HCT116 (cell line): ENCODE measurements at regions not wholly inside any gene's neighbourhood (a gene's known extent, or its start where the extent isn't known, plus 50 kb on each side); places are given as distances from the start of the nearest gene placed in this dataset.

Experiments used
- CTCF ChIP-seq, 3 experiments: fragments of 200-600 bp in 1 of 3; sonication (generic) in 1 of 3; IDR thresholded peaks in 2 of 3; conservative IDR thresholded peaks in 1 of 3; 2 replicates each; pipeline ENCODE4 v1.5.1; 2012 to 2017; ENCODE audit warnings: low read depth in 2 of 3, low read length in 2 of 3, antibody characterized with exemption in 1 of 3, borderline replicate concordance in 1 of 3, control low read depth in 1 of 3, mild to moderate bottlenecking in 1 of 3, mixed read lengths in 1 of 3, mixed run types in 1 of 3, moderate library complexity in 1 of 3; ENCODE audit not compliant: insufficient read depth in 1 of 3
- EZH2 ChIP-seq: fragments of 200-600 bp; sonication (generic); IDR thresholded peaks from 2 replicates; pipeline ENCODE4 v1.6.1; 2017; ENCODE audit warnings: antibody characterized with exemption, mixed run types
- JUND ChIP-seq: IDR thresholded peaks from 2 replicates; pipeline ENCODE4 v1.6.1; 2012
- MAX ChIP-seq: IDR thresholded peaks from 2 replicates; pipeline ENCODE4 v1.6.1; 2012
- POLR2A ChIP-seq: IDR thresholded peaks from 2 replicates; pipeline ENCODE4 v1.7.0; 2011; ENCODE audit warnings: borderline replicate concordance; ENCODE audit not compliant: insufficient read depth, insufficient read length; ENCODE audit errors: extremely low read depth
- POLR2AphosphoS5 ChIP-seq: IDR thresholded peaks from 2 replicates; pipeline ENCODE4 v1.6.1; 2011; ENCODE audit warnings: mild to moderate bottlenecking, low read depth, low read length, moderate library complexity
- RAD21 ChIP-seq: IDR thresholded peaks from 2 replicates; pipeline ENCODE4 v1.6.1; 2012; ENCODE audit warnings: low read depth, mild to moderate bottlenecking
- SIN3A ChIP-seq: IDR thresholded peaks from 2 replicates; pipeline ENCODE4 v1.6.1; 2012; ENCODE audit warnings: low read depth
- SP1 ChIP-seq: IDR thresholded peaks from 2 replicates; pipeline ENCODE4 v1.6.1; 2012; ENCODE audit warnings: low read depth
- TCF7L2 ChIP-seq: IDR thresholded peaks from 2 replicates; pipeline ENCODE4 v1.7.0; 2011; ENCODE audit warnings: borderline replicate concordance, inconsistent platforms; ENCODE audit not compliant: insufficient read depth, insufficient read length; ENCODE audit errors: extremely low read depth
- YY1 ChIP-seq: IDR thresholded peaks from 2 replicates; pipeline ENCODE4 v1.6.1; 2011; ENCODE audit warnings: low read length, low read depth, moderate library complexity, mild to moderate bottlenecking; ENCODE audit not compliant: insufficient replicate concordance; ENCODE audit errors: extremely low read depth
- ZFX ChIP-seq: fragments of 450-650 bp; IDR thresholded peaks from 2 replicates; pipeline ENCODE4 v1.6.1; 2017

GRCh38 chr2:19158211-19158610, 200.2 kb downstream of the OSR1 start:
- TF ChIP-seq CTCF (IDR thresholded peaks at IDR 0.05 in 2 of 3, conservative IDR thresholded peaks at IDR 0.05 in 1 of 3; ENCODE audit: borderline replicate concordance in 1 of 3, insufficient read depth in 1 of 3, low read depth in 2 of 3, low read length in 2 of 3) (no peak), MAX (no peak), POLR2A (no peak), SIN3A (no peak), POLR2AphosphoS5 (no peak), RAD21 (no peak), JUND (no peak), ZFX (no peak), SP1 (no peak), EZH2 (no peak), YY1 (no peak), TCF7L2 (no peak)
